HCT116 (cell line): ENCODE measurements at regions not wholly inside any gene's neighbourhood (a gene's known extent, or its start where the extent isn't known, plus 50 kb on each side); places are given as distances from the start of the nearest gene placed in this dataset.

ENCODE experiments used
- ATAC-seq: fragments of 200-7000 bp; cut with Tn5 transposase; 2 replicates; pipeline ENCODE4 v1.9.1; 2020; ENCODE audit warnings: mild to moderate bottlenecking, moderate library complexity
- BruUV-seq: library from RNA; stranded (reverse); fragments of 400-500 nt; replicated peaks from 2 replicates; lab custom pipeline; 2021; lab: Mats Ljungman, UMichigan
- CTCF ChIA-PET: fragments of 300-600 bp; sonication (Branson Sonifier 250); formaldehyde crosslinking; loops from one replicate; lab custom pipeline; 2021; ENCODE audit warnings: antibody characterized with exemption; lab: Charles Lee
- POLR2A ChIA-PET: fragments of 300-600, 350-600 bp; sonication (Branson Sonifier 250); formaldehyde crosslinking; loops from one replicate; lab custom pipeline; 2021; ENCODE audit warnings: antibody characterized with exemption; lab: Charles Lee
- RAD21 ChIA-PET, 2 experiments: fragments of 300-600 bp; sonication (Branson Sonifier 250); formaldehyde crosslinking; loops; one replicate each; lab custom pipeline; 2023; ENCODE audit warnings: low total read pairs in 2 of 2; ENCODE audit not compliant: uncharacterized antibody in 2 of 2, unreplicated experiment in 2 of 2, low non-redundant PET in 1 of 2; lab: Charles Lee
- DNase-seq: peaks from one replicate; pipeline ENCODE4 v3.0.0-alpha.2; 2010; ENCODE audit warnings: low read depth, low spot score
- H2AFZ ChIP-seq: fragments of 200-600 bp; shearing (Covaris generic), sonication (generic); 2 replicates; pipeline ENCODE4 v1.6.1; 2017; ENCODE audit warnings: low read depth, mixed run types, mixed read lengths, antibody characterized with exemption, low read length; ENCODE audit not compliant: poor library complexity, severe bottlenecking
- H3K27ac ChIP-seq: 2 replicates; pipeline ENCODE4 v1.5.1; 2012; ENCODE audit warnings: low read depth, low read length
- H3K27me3 ChIP-seq: fragments of 200-600 bp; sonication (generic); 2 replicates; pipeline ENCODE4 v1.6.1; 2016; ENCODE audit warnings: mixed run types, low read length, mixed read lengths; ENCODE audit not compliant: insufficient read depth
- H3K36me3 ChIP-seq, 2 experiments: fragments of 200-500 bp in 1 of 2; fragments of 200-600 bp in 1 of 2; sonication (Bioruptor generic) in 1 of 2; sonication (generic) in 1 of 2; 2 replicates each; pipeline versions ENCODE4 v1.5.1 to v1.6.1; 2014 to 2016; ENCODE audit warnings: low read length in 2 of 2, inconsistent platforms in 1 of 2, mixed read lengths in 1 of 2, mixed run types in 1 of 2; ENCODE audit not compliant: insufficient read depth in 2 of 2, control insufficient read depth in 1 of 2
- H3K4me1 ChIP-seq, 2 experiments: fragments of 200-600 bp in 1 of 2; sonication (generic) in 1 of 2; 2 replicates each; pipeline versions ENCODE4 v1.5.1 to v1.6.1; 2012 to 2017; ENCODE audit warnings: low read length in 2 of 2, inconsistent platforms in 1 of 2, mild to moderate bottlenecking in 1 of 2, mixed read lengths in 1 of 2, mixed run types in 1 of 2, moderate library complexity in 1 of 2; ENCODE audit not compliant: insufficient read depth in 2 of 2, control insufficient read depth in 1 of 2
- H3K4me2 ChIP-seq: fragments of 200-600 bp; sonication (generic); 2 replicates; pipeline ENCODE4 v1.6.1; 2017; ENCODE audit warnings: mixed run types, low read length, mixed read lengths
- H3K4me3 ChIP-seq, 2 experiments: fragments of 200-600 bp in 1 of 2; sonication (generic) in 1 of 2; replicated peaks in 1 of 2; 2 replicates each; pipeline ENCODE4 v1.5.1; 2011 to 2016; ENCODE audit warnings: low read length in 2 of 2, control low read depth in 1 of 2, low read depth in 1 of 2, mild to moderate bottlenecking in 1 of 2, mixed read lengths in 1 of 2, mixed run types in 1 of 2
- H3K79me2 ChIP-seq: fragments of 200-600 bp; sonication (generic); 2 replicates; pipeline ENCODE4 v1.6.1; 2017; ENCODE audit warnings: mild to moderate bottlenecking, mixed run types, low read length, moderate library complexity, mixed read lengths; ENCODE audit not compliant: insufficient read depth
- H3K9ac ChIP-seq: fragments of 200-600 bp; sonication (generic); 2 replicates; pipeline ENCODE4 v1.6.1; 2016; ENCODE audit warnings: low read length, mixed read lengths
- H3K9me2 ChIP-seq: fragments of 200-600 bp; sonication (generic), shearing (Covaris generic); 2 replicates; pipeline ENCODE4 v1.6.1; 2017; ENCODE audit warnings: mixed run types, mild to moderate bottlenecking, moderate library complexity; ENCODE audit not compliant: insufficient read depth
- H3K9me3 ChIP-seq, 2 experiments: fragments of 200-500 bp in 1 of 2; fragments of 200-600 bp in 1 of 2; sonication (Bioruptor generic) in 1 of 2; sonication (generic) in 1 of 2; 2 replicates each; pipeline ENCODE4 v1.6.1; 2014 to 2017; ENCODE audit warnings: low read length in 2 of 2, mixed read lengths in 2 of 2, inconsistent platforms in 1 of 2, low read depth in 1 of 2, mild to moderate bottlenecking in 1 of 2, mixed run types in 1 of 2, moderate library complexity in 1 of 2; ENCODE audit not compliant: control insufficient read depth in 1 of 2, insufficient read depth in 1 of 2
- H4K20me1 ChIP-seq: fragments of 200-600 bp; sonication (generic), shearing (Covaris generic); 2 replicates; pipeline ENCODE4 v1.6.1; 2017; ENCODE audit warnings: mixed run types, mild to moderate bottlenecking, moderate library complexity; ENCODE audit not compliant: insufficient read depth
- ATF3 ChIP-seq: IDR thresholded peaks from 2 replicates; pipeline ENCODE4 v1.6.1; 2012
- CBX3 ChIP-seq: IDR thresholded peaks from 2 replicates; pipeline ENCODE4 v1.6.1; 2012; ENCODE audit warnings: low read depth
- CEBPB ChIP-seq: IDR thresholded peaks from 2 replicates; pipeline ENCODE4 v1.6.1; 2012; ENCODE audit warnings: low read depth
- CTCF ChIP-seq, 3 experiments: fragments of 200-600 bp in 1 of 3; sonication (generic) in 1 of 3; IDR thresholded peaks in 2 of 3; conservative IDR thresholded peaks in 1 of 3; 2 replicates each; pipeline ENCODE4 v1.5.1; 2012 to 2017; ENCODE audit warnings: low read depth in 2 of 3, low read length in 2 of 3, antibody characterized with exemption in 1 of 3, borderline replicate concordance in 1 of 3, control low read depth in 1 of 3, mild to moderate bottlenecking in 1 of 3, mixed read lengths in 1 of 3, mixed run types in 1 of 3, moderate library complexity in 1 of 3; ENCODE audit not compliant: insufficient read depth in 1 of 3
- EGR1 ChIP-seq: IDR thresholded peaks from 2 replicates; pipeline ENCODE4 v1.6.1; 2012; ENCODE audit warnings: low read depth
- ELF1 ChIP-seq: IDR thresholded peaks from 2 replicates; pipeline ENCODE4 v1.6.1; 2012; ENCODE audit warnings: low read depth, borderline replicate concordance
- EZH2 ChIP-seq: fragments of 200-600 bp; sonication (generic); IDR thresholded peaks from 2 replicates; pipeline ENCODE4 v1.6.1; 2017; ENCODE audit warnings: antibody characterized with exemption, mixed run types
- EZH2phosphoT487 ChIP-seq: fragments of 200-600 bp; IDR thresholded peaks from 2 replicates; pipeline ENCODE4 v1.6.1; 2018; ENCODE audit warnings: antibody characterized with exemption, borderline replicate concordance
- FOSL1 ChIP-seq: IDR thresholded peaks from 2 replicates; pipeline ENCODE4 v1.6.1; 2012; ENCODE audit warnings: low read depth
- JUND ChIP-seq: IDR thresholded peaks from 2 replicates; pipeline ENCODE4 v1.6.1; 2012
- POLR2AphosphoS5 ChIP-seq: IDR thresholded peaks from 2 replicates; pipeline ENCODE4 v1.6.1; 2011; ENCODE audit warnings: mild to moderate bottlenecking, low read depth, low read length, moderate library complexity
- RAD21 ChIP-seq: IDR thresholded peaks from 2 replicates; pipeline ENCODE4 v1.6.1; 2012; ENCODE audit warnings: low read depth, mild to moderate bottlenecking
- SP1 ChIP-seq: IDR thresholded peaks from 2 replicates; pipeline ENCODE4 v1.6.1; 2012; ENCODE audit warnings: low read depth
- SRF ChIP-seq: IDR thresholded peaks from 2 replicates; pipeline ENCODE4 v1.6.1; 2012; ENCODE audit warnings: low read depth
- YY1 ChIP-seq: IDR thresholded peaks from 2 replicates; pipeline ENCODE4 v1.6.1; 2011; ENCODE audit warnings: low read length, low read depth, moderate library complexity, mild to moderate bottlenecking; ENCODE audit not compliant: insufficient replicate concordance; ENCODE audit errors: extremely low read depth
- ZBTB33 ChIP-seq: IDR thresholded peaks from 2 replicates; pipeline ENCODE4 v1.6.1; 2011; ENCODE audit warnings: mild to moderate bottlenecking, low read length, moderate library complexity; ENCODE audit not compliant: insufficient replicate concordance; ENCODE audit errors: extremely low read depth
- ZFX ChIP-seq: fragments of 450-650 bp; IDR thresholded peaks from 2 replicates; pipeline ENCODE4 v1.6.1; 2017
- ZNF274 ChIP-seq: fragments of 200-500 bp; sonication (Bioruptor generic); IDR thresholded peaks from 2 replicates; pipeline ENCODE4 v1.6.1; 2014; ENCODE audit warnings: mild to moderate bottlenecking, low read depth, low read length, inconsistent platforms
- intact Hi-C: fragments of 100-400 bp; cut with micrococcal nuclease; formaldehyde crosslinking; loops from 2 replicates; pipeline ENCODE4 v1.10.0; 2022
- TF ChIP-seq, protein P1 (sequence below): IDR thresholded peaks from 2 replicates; pipeline ENCODE4 v1.6.1; 2012; ENCODE audit warnings: low read depth
- TF ChIP-seq, protein P2 (sequence below): IDR thresholded peaks from 2 replicates; pipeline ENCODE4 v1.6.1; 2012

DNA sequence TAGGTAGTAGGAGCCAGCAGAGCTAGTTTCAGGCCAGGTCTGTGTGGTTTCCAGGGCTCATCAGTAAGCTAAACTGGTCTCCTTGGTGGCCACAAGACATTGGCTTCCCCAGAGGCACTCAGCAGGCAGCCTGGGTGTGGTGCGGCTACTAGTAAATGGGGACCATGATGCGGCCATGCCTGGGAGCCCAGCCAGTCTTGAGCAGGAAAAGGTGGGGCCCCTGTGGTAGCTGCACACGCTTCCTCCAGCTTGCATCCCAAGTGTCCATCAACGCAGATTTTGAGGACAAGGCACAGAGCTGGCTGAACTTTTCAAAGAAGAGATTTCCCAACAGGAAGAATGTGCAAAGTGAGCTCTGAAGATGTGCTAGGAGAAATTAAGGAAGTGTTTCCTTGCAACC lies 107.4 kb upstream of the NAA20 start:
- intact Hi-C loops: no loop called here
- POLR2A ChIA-PET: no interaction called here

More for the DNA sequence above, 107.4 kb upstream of the NAA20 start:
- ATAC-seq (no peak), DNase-seq (no peak)
- Histone ChIP-seq H3K27me3 (no peaks in the 10 kb centered on the region), H3K9me3 (no peaks in the 10 kb centered on the region), H4K20me1 (no peaks in the 10 kb centered on the region), H3K36me3 (no peaks in the 10 kb centered on the region), H3K9me2 (no peaks in the 10 kb centered on the region), H3K4me2 (no peak overlapping the region), H3K79me2 (no peaks in the 10 kb centered on the region), H3K4me3 (no peak overlapping the region), H3K4me1 (peaks cover 0 to 9% of the 10 kb centered on the region in 2 experiments; a peak in 1 of 4 replicates), H3K9ac (no peak overlapping the region), H2AFZ (no peak overlapping the region), H3K27ac (no peak overlapping the region)
- CTCF ChIA-PET: no interaction called here
- TF ChIP-seq JUND (no peak), SRF (no peak), ATF3 (no peak), POLR2AphosphoS5 (no peak), EZH2phosphoT487 (no peak), ZFX (no peak), YY1 (no peak), EZH2 (no peak), CEBPB (no peak), ZNF274 (no peak), CBX3 (no peak), ZBTB33 (no peak), CTCF (IDR thresholded peaks at IDR 0.05 in 2 of 3, conservative IDR thresholded peaks at IDR 0.05 in 1 of 3; ENCODE audit: borderline replicate concordance in 1 of 3, insufficient read depth in 1 of 3, low read depth in 2 of 3, low read length in 2 of 3) (no peak), EGR1 (no peak), RAD21 (no peak), SP1 (no peak), FOSL1 (no peak), ELF1 (no peak)
- TF ChIP-seq, protein P1, sequence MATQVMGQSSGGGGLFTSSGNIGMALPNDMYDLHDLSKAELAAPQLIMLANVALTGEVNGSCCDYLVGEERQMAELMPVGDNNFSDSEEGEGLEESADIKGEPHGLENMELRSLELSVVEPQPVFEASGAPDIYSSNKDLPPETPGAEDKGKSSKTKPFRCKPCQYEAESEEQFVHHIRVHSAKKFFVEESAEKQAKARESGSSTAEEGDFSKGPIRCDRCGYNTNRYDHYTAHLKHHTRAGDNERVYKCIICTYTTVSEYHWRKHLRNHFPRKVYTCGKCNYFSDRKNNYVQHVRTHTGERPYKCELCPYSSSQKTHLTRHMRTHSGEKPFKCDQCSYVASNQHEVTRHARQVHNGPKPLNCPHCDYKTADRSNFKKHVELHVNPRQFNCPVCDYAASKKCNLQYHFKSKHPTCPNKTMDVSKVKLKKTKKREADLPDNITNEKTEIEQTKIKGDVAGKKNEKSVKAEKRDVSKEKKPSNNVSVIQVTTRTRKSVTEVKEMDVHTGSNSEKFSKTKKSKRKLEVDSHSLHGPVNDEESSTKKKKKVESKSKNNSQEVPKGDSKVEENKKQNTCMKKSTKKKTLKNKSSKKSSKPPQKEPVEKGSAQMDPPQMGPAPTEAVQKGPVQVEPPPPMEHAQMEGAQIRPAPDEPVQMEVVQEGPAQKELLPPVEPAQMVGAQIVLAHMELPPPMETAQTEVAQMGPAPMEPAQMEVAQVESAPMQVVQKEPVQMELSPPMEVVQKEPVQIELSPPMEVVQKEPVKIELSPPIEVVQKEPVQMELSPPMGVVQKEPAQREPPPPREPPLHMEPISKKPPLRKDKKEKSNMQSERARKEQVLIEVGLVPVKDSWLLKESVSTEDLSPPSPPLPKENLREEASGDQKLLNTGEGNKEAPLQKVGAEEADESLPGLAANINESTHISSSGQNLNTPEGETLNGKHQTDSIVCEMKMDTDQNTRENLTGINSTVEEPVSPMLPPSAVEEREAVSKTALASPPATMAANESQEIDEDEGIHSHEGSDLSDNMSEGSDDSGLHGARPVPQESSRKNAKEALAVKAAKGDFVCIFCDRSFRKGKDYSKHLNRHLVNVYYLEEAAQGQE: no peak
- TF ChIP-seq, protein P2, sequence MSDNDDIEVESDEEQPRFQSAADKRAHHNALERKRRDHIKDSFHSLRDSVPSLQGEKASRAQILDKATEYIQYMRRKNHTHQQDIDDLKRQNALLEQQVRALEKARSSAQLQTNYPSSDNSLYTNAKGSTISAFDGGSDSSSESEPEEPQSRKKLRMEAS: no peak
- RAD21 ChIA-PET: no interaction called here
- BruUV-seq: no TSS peak
